GM21360 (cell line): ENCODE measurements at regions not wholly inside any gene's neighbourhood (a gene's known extent, or its start where the extent isn't known, plus 50 kb on each side); places are given as distances from the start of the nearest gene placed in this dataset.

Experiments
- ATAC-seq: cut with Tn5 transposase; IDR thresholded peaks from one replicate; pipeline ENCODE4 v1.9.1; 2021; ENCODE audit warnings: mild to moderate bottlenecking, moderate library complexity; ENCODE audit not compliant: unreplicated experiment

GRCh38 chr14:41973178-41973577, 366.5 kb downstream of the LRFN5 start:
- no peak for ATAC-seq

- no peak for ATAC-seq
These were observed 365.9 kb downstream of the LRFN5 start for GRCh38 chr14:41972531-41972930.

- ATAC-seq: no peak
These were observed 353.6 kb downstream of the LRFN5 start for GRCh38 chr14:41960281-41960680.

- no peak for ATAC-seq
These were observed 350.8 kb downstream of the LRFN5 start for GRCh38 chr14:41957459-41957858.
